Kidney capillary endothelial cell (primary cell): ENCODE measurements at regions not wholly inside any gene's neighbourhood (a gene's known extent, or its start where the extent isn't known, plus 50 kb on each side); places are given as distances from the start of the nearest gene placed in this dataset.

Experiments used
- DNase-seq: peaks from one replicate; pipeline ENCODE4 v3.0.0-alpha.2; 2018; ENCODE audit warnings: low spot score

DNA sequence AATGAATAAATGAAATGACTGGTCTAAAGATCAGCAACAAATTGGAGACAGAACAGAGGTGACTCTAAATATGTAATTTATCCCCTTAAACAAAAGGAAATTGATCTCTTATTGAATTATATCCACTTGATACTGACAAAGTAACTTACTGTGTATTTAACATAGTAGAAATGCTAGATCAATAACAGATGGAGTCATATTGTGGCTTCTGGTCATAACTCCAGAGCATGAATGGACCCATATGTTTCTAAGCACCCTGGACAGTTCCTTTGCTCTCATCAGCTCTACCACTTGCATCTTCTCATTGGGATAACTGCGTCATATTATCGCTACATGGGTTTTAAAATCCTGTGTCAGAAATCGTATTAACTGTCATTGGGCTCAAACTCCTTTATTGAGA lies 222.3 kb downstream of the ETS1 start:
- peak; percentile 48 for DNase-seq

DNA sequence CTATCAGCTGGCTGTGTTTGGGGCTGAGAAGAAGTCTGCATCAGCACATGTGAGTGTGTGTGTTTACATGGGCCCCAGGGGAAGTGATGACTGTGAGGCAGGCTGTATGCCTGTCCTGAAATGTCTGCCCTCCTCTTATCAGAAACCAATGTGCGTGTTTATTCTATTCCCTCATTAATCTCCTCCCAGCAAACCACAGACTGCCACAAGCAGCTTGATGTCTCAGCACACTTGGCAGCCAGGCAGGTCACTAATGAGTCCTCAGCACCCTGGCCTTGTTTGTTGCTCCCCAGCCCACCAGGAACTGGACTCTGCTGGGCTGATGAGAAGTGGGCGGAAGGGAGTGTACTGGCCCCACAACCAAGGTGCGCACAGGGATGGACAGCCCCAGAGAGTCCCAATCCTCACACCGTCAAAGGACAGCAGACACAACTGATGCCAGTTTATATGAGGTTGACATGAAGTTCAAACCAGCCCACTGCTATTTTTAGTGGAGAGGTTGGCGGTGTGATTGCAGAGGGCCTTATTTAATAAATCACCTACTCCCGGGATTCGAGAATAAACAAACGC lies 225.8 kb downstream of the ETS1 start:
- no peak for DNase-seq

DNA sequence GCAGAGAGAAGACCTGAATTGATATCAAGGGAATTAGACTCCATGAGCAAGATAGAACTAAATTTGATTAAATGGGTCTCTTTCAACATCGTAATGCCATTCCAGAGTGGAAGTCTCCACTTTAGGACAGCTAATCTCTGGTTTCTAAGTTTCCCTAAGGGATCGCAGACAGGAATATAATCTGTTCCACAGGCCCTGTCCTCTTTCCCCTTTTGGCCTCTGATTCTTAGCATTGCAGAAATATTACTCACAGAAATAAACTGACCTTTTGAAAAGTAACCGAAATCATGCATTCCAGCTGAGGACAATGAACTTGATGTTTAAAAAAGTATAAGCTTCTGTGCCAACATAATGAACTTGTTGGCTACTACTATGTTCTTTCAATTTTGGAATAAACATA lies 227.8 kb downstream of the ETS1 start:
- no peak for DNase-seq

DNA sequence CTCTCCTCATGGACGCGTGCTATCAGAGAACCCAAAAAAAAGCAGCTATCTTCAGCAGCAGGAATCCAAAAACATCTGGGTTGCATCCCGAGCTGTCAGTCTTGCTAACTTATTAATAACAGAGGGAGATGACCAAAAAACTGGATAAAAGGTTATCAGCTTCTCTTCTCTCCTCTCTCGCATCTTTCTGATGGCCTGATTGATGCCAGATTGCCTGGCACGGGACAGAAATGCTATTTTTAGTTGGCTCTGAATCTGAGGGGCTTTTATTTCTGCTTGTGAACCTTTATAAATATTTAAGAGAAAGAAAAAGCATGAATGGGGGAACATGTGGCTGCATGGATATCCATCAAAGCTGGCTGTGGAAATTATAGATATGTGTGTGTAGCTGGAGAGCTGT lies 230.3 kb downstream of the ETS1 start:
- no peak for DNase-seq

DNA sequence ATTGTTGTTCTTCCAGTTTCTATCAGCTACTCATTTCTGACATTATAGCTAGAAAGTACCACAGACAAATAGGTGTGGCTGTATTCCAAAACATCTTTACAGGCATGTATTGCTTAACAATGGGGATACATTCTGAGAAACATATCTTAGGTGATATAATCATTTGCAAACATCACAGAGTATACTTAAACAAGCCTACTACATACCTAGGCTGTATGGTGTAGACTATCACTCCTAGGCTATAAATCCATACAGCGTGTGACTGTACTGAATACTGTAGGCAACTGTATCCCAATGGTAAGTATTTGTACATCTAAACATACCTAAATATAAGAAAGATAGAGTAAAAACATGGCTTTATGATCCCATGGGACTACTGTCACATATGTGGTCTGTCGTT lies 231.8 kb downstream of the ETS1 start:
- DNase-seq, result no peak

DNA sequence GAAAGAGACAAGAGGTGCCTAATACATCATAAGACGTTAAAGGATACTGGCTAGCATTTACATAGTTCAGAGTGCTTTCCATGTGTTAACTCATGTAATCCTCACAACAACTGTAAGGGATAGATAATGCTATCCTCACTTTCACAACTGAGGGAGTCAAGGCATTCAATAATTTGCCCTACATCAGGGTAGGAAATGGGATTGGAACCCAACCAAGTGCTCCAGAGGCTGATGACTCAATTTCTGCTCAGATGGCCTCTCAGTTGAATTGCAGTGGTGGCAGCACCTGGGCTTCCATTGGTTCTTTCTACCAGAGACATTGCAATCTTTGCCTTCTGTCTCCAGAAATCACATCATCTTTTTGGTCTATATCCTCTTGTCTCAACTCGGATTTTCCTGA lies 232.9 kb downstream of the ETS1 start:
- no peak for DNase-seq

DNA sequence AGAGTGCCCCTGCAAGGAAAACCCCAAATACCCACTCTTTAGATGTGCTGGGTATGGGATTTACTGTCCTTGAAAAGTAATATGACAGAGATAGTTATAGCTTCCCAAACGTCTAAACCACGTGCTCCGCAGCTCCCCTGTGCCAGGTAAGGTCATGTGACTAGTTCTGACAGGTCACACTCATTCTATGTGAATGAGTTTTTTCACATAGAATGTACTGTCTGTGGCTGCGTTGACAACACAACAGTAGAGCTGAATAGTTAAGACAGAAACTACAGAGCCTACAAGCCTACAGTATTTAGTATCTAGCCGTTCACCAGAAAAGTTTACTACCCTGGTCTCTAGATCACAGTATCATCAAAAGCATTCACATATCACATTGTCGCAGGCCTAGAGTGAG lies 236.2 kb downstream of the ETS1 start:
- no peak for DNase-seq

DNA sequence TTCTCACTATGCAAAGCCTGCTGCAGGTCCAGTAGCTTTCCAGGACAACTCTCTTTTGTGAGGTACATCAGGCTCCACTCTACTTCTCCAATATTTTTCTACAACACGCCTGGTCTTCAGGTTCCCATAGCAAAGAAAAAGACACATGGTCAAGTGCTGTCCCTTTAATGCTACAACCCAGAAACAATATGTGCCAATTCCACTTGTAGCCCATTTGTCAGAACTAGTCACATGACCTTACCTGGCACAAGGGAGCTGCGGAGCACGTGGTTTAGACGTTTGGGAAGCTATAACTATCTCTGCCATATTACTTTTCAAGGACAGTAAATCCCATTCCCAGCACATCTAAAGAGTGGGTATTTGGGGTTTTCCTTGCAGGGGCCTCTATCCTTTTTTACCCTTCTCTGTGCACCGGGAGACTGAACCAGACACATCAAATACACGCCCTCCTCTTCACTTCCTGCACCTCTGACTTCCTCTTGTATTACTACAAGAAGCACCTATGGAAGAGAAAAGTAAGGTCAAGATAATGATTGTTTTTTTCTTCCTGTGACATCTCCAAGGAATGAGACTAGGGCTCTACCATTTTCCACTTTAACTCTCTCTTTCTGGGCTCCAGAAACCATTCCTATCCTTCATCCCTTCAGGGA lies 237.6 kb downstream of the ETS1 start:
- no peak for DNase-seq

DNA sequence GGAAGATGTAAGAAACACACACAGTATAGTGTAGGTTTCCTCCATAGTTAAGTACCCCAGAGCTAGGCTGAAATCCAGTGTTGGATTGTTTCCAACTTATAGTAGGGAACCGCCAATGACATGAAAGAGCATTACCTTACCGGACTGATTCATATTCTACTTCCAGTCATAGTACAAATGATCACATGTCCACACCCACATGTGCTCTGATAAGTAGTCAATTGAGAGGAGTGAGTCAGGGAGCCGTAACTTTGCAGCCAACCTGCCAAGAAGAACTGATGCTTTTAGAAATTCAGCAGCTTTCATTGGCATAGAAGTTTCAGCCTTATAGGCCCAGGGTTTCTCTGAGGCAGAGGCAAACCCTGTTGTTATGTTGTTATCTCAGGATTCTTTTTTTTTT lies 240.6 kb downstream of the ETS1 start:
- DNase-seq, result peak; percentile 18

DNA sequence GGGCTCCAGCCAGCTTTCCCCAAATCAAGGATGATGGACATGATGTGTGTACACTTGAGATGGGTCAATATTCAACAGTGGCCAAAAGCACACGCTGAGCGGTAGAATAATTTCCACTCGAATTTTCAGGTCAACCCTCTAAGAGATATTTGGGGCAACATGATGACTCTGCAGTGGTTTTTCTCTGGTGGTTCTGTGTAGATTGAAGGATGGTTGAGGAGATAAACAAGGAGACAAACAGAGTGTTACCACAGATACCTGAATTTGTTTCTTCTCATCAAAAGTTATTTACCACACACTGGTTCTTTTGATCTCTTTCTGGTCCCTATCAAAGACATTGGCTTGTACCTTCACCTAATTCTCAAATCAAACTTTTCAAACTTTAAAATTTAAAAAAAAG lies 242.0 kb downstream of the ETS1 start:
- DNase-seq, result no peak

DNA sequence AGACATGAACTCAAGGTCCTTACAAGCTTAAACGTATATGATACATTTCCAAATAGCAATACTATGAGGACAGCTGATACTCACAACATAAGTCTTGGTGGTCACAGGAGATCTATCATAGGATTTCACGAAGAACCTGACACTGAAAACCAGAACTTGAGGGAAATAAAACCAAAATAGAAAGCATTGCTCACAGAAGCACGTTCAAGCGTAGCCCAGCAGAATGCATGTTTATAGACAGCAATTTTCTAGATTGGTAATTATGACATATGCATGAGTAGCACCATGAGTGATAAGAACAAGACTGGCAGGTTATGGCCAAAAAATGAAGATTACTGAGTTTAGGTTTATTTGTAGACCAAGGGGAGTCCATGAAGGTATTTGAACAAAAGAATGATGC lies 243.5 kb downstream of the ETS1 start:
- no peak for DNase-seq

DNA sequence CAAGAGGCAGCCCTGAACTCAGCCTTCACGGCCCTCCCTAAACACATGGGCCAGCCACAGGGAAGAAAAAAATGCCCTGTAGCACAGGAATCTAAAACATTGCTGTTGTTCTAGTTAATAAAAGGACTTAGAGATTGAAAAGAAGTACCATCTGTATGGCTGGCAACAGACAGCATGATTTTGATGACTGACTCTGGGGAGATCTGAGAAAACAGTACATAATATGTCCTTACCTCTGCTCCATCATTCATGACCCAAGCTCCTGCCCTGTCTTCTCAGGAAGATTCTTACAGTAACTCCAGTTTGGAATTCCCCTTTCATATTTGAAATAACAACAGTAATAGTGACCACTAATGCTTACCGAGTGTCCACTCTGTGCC lies 244.2 kb downstream of the ETS1 start:
- no peak for DNase-seq

DNA sequence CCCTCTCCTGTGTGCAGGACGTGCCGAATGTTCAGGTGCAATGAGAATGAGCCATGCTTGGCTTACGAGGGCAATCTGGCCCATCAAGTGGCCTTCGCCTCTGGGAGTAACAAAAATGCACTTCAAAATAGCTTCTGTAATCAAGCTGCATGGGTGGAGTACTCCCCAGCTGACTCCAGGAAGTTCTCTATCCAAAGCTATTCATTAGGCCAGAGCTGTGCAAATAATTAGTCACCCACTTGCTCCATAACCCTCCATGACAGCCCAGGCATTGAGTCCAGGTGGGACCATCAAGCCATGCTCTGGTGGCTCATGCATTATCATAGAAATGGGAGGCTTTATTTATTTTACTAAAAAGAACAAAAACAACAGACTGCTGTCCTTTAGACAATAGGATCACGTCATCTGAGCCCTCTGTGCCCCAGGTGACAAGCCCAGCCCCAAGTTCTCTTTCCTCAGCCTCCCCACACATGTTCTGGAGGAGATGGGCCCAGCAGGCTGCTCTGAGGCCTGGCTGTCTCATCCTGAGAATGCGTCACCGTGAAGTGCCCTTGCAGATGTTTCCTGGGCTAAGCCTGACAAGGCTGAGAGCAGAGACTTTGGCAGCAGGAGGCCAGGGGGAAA lies 244.7 kb downstream of the ETS1 start:
- DNase-seq, result peak; percentile 100

DNA sequence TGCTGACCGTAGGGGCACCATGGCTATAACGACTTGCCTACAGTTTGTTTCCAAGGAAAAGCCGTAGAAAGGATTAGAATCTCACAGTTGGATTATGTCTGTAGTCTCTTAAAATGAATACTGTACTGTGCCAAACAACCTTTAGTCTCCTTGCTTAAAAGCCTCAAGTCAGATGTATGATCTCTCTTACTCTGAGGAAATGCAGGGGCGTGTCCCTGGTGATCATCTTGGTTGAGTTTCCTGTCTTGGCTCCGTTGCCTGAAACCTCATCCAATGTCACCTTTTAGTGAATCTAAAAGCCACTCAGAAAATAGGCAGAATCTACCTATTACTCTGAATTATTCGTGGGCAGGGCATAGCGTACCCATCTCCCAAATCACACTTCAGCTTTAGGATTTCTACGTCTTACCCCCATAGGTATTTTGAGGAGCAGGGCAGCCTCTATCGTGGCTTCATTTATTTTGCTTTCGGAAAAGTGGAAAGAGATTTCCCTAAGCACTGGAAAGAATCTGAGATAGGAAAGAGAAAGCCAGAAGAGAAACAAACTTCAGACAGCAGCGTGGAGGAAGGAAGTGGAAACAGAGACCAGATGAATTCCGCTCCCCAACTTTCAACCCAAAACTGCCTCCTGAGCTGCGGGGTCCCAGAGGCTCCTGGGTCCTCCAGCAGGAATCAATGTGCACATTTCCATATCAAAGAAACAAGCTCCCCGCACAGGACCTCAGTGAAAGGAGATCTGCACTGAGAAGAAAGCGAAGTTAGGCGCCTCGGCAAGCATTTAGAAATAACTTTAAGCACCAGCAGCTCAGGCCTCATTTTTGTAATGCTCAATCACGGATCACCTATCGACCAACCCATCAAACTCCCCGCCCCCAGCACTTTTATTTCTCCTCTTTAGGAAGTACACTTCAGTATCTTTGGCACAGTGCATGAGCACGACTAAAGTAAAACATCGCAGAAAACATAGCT lies 245.8 kb downstream of the ETS1 start:
- DNase-seq, result peak; percentile 79

DNA sequence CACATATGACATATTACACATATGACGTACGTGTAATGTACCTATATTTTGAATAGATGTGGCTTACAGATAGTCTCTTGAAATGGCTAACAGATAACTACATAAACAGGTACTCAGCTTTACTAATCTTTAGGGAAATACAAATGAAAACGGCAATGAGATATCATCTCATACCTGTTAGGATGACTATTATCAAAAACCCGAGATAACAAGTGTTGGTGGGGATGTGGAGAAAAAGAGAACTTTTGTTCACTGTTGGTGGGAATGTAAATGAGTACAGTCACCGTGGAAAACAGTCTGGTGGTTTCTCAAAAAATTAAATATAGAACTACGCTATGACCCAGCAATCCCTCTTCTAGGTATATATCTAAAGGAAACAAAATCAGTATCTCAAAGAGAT lies 247.6 kb downstream of the ETS1 start:
- no peak for DNase-seq

DNA sequence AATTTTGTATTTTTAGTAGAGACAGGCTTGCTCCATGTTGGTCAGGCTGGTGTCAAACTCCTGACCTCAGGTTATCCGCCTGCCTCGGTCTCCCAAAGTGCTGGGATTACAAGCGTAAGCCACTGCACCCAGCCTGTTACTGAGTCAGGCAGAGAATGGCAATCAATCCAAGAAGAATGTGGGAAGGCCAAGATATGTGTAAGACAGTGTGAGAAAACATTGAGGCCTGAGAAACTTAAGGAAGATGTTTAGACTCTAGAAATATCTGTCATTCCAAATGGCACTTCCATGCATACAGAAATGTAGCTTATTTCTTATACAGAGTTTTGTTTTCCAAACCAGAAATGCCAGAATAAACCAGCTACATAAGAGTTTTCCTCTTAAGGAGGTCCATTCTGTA lies 248.5 kb downstream of the ETS1 start:
- no peak for DNase-seq

DNA sequence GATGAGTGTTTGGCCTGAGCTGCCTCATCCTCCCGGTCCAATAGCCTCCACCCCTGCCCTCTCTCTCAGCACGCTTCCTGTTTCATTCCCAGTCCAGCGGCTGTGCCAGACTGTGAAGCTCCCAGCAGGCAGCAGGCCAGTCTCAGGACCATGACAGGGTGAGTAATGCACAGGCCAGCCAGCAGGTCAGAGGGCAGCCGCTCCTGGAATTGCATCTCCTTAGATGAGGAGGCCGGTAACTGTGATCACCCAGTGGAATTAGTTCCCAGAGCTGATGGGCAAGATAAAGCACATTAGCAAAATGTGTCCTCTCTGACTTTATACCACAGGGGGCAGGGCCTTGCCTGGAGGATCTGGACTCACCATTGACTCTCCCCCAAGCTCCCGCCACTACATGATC lies 251.2 kb downstream of the ETS1 start:
- DNase-seq, result peak; percentile 93

DNA sequence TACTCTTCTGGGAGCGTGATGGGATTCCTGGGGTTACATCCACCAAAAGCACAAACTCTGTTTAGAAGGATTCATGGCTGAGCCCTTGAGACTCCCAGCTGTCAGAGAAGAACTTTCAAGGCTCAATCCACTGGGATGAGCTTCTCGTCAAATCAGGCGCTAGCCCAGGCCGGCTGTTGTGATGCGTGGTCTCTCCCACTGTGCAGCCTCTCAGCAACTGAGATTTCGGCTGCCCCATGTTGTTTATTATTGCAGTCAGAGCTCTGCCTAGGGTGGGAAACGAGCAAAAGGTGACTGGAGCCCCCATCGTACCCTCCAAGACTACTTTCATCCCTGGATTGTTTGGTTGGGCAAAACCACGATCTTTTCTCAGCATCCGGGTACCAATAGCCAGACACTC lies 251.6 kb downstream of the ETS1 start:
- no peak for DNase-seq

DNA sequence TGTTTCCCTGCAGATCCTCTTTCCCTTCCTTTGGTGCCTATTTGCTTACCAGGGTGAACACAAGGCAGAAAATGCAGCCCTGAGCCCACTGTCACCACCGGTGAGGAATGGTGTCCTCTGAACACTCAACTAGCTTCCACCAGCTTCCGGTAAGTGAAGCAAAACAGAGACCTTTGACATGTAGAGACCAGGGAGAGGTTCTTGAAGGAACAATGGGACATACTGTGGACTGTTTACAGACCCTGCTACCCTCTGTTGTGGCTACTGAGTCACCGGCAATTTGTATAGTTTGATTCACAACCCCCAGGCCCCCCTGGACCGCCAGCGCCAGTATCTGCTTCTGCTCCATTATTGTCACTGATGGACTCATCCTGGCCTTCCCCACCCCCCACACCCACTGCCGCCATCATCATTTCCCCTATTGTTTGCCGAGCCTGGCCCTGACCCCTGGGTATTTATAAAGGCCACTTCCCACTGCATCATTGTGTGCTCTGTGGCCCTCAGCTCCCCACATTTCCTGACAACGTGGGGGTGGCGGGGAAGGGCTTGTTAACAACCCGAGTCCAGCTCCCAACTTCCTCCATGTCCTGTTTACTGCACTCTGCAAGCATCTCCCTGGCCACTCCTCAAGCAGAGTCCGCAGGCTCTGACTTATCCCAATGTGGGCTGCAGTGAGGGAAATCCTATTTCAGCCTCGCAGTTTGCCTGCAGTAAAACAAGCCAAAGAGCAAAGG lies 252.9 kb downstream of the ETS1 start:
- peak; percentile 100 for DNase-seq

DNA sequence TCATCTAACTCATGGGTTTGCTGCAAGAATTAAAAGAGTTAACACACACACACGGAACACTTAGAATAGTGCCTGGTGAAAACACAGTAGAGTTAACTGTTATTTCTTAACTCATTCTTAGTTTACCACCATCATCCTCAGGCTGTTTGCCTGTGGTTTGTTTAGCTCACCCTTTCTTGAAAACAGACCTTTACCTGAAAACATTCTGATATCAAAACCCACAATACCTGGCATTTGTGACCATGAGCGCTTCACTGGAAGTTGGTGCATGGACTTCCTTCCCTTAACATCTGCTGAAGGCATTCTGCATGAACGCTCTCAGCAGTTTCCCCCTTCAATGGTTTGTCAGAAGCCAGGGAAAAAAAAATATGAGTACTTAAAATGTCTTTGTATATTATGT lies 256.0 kb downstream of the ETS1 start:
- DNase-seq, result peak; percentile 8

DNA sequence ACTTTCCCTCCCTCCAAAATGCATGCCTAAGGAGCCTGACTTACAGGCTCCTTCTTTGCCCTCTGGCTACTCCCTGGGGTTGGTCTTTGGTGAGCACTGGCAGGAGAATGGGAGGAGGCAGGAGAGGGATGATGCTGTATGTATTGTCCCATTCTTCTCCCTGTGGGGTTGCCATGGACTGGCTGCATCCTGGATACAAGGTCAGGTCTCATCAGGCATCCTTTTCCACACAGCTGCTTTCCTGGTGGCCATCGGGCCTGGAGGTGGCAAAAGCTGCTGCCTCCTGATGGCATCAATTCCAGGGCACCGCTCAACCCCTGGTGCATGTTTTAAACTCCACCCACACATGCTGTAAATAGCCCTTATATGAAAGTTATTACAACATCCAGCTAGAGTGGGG lies 257.2 kb downstream of the ETS1 start:
- peak; percentile 85 for DNase-seq

DNA sequence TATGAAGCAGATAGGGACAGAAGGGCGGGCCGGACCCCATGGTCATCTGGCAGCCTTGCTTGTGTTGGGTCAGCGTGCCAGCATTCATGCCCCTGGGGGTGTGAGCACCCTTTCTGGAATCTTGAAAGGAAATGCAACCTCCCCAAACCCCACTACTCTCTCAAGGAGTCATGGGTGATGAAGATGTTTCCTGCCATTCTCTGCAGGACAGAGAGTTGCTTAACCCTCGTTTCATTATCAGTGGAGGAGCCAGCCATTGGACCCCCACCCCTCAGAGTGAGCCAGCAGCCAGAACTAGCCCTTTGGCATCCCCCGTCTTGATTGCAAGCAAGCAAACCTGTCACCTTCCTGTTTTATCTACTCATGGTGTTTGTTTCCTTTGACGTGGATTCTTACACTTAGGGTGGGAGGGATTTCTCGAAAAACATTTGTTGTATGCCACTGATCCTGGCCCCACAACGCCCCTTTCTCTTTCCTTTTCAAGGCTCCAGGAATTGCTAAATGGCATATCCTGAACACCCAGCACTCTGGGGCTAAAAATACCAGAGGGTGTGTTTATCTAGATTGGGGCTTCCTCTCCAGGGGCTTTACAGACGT lies 258.3 kb downstream of the ETS1 start:
- peak; percentile 95 for DNase-seq
